ENCODE measurements at regions not wholly inside any gene's neighbourhood (a gene's known extent, or its start where the extent isn't known, plus 50 kb on each side); places are given as distances from the start of the nearest gene placed in this dataset.

DNA sequence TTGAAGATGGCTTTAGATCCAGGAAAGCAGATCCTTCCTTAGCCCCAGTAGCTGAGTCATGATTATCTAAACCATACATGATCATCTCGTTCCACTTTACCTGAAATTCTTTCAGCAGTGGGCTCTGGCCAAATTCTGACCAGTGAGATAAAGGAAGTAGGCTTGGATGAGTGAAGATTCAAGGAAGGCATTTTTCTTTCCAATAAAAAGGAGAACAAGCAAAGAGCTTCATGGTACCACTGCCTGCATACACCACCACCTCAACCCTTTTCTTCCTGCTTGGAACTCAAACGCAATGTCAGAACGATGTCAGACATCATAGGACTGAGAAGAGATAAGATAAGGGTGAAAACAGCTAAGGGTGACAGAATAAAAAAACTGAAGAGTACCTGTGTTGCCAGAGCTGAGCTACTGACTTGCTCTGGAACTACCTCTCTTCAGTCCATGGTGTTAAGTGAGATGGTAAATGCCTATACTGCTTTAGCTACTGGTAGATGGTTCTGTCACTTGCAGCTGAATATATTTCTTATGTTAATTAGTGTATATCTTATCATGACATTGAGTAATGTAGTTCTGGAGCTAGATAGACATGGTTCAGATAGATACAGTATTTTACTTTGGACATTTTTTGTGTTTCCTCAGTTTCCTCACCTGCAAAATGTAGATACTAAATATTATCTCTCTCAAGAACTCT, 58.7 kb upstream of the ACVR1 start:
- no peak for DNase-seq (ENCODE audit: low read depth, low spot score)

GRCh38 chr2:157933160-157933920, 57.2 kb upstream of the ACVR1 start:
- no peak for DNase-seq (ENCODE audit: low read depth, low spot score)

DNA sequence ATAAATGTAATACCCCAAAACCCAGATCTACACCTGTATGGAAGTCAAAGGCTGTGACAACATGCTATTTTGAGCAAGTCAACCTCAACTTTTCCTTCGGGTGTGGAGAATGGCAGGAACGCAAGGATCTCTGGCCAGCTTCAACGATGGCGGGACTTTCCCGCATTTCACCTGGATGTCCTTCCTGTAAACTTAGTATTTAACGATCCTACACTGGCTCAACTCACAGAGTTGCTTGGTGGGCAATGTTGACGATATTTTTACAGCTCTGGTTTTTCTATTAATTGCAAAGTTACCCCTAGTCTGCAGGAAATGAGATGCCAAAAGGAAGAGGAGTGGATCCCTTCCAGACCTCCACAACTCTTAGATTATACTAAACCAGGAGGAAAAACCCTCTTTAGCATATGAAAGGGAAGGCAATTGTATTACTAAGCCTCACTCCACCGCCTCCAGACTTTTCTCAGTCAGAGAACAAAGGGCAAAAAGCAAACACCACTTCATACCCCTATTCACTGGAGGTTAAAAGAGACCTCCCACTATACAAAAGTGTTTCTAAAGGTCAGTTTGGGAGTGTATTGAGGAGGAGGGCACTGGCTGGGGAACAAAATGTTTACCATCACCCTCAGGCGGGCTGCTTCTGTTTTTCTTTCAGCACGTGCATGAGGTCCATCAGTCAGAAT, 56.5 kb upstream of the ACVR1 start:
- no peak for DNase-seq (ENCODE audit: low read depth, low spot score)

DNA sequence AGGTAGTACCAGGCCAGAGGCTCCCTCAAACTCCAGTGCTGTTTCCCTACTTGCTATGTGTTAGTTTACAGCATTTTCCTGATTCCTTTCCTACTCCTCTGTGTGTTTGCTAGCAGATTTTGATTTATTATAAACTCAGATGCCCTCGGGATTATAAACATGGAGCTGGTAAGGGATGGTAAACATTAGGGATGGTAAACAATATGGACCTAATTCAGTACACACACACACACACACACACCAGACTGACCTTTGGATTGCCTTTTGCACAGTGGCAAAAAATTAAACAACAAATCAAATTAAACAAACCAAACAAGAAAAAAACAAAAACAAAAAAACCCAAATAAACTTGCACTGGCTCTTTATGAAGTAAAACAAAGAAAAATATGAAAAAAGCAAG, 55.4 kb upstream of the ACVR1 start:
- no peak for DNase-seq (ENCODE audit: low read depth, low spot score)

- DNase-seq (ENCODE audit: low read depth, low spot score): no peak
Observed at GRCh38 chr2:157930728-157931127, 54.6 kb upstream of the ACVR1 start.

DNA sequence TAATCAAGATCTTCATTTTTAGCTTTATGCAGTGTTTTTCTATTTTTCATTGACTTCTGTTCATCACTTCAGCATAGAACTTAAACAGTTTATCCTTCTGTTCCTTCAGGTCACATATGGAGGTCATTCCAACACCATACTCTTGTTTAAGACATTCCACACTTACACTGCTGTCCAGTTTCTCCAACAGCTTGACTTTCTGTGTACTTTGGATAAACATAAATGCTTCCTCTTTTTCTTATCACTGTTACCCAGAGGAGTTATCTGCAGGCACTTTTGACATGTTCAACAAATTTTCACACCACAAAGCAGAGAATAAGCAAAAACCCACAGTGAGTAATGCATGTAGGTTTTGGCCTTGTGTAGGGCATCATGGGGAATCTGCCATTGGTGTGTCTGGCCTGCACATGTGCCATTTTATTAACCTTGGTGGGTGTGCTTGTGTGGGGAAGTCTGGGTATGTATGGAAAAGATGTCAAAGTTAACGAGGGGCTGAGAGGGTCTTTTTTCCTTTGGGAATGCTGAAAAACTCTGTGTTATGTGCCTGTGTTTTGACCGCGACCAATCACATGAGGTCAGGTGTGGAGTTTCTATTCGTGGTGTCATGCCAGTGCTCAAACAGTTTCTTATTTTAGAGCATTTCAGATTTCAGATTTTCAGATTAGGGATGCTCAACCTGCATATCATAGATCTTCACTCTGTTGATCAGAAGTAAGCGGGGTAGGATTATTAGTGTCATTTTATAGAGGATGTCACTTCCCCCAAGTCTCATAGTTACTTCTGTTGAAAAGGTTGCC, 53.9 kb upstream of the ACVR1 start:
- DNase-seq (ENCODE audit: low read depth, low spot score): no peak

- no peak for DNase-seq (ENCODE audit: low read depth, low spot score)
Observed at GRCh38 chr2:157928372-157928771, 52.2 kb upstream of the ACVR1 start.

GRCh38 chr2:157927155-157927554, 51.0 kb upstream of the ACVR1 start:
- DNase-seq (ENCODE audit: low read depth, low spot score): no peak

All from smooth muscle cell of the brain vasculature (primary cell).